ENCODE measurements at regions not wholly inside any gene's neighbourhood (a gene's known extent, or its start where the extent isn't known, plus 50 kb on each side); places are given as distances from the start of the nearest gene placed in this dataset.

GRCh38 chr2:121007490-121007853 is 271.8 kb downstream of the GLI2 start:
- Histone ChIP-seq H3K4me1 (ENCODE audit: insufficient read depth, low read length) (peaks cover 5% of the 10 kb centered on the region), H3K79me2 (ENCODE audit: insufficient read depth, low read length) (no peaks in the 10 kb centered on the region), H3K27ac (ENCODE audit: low read depth, low read length) (no peak overlapping the region), H4K20me1 (ENCODE audit: insufficient read depth, low read length) (no peaks in the 10 kb centered on the region), H3K36me3 (ENCODE audit: insufficient read depth, low read length) (no peaks in the 10 kb centered on the region), H3K4me2 (ENCODE audit: insufficient read depth, low read length) (no peak overlapping the region), H3K9me3 (ENCODE audit: low read depth, low read length) (no peaks in the 10 kb centered on the region), H2AFZ (ENCODE audit: low read length) (no peak overlapping the region), H3K4me3 (ENCODE audit: insufficient read depth, low read length) (no peak overlapping the region), H3K27me3 (ENCODE audit: insufficient read depth, low read length) (peaks cover 8% of the 10 kb centered on the region)
- DNase-seq (ENCODE audit: insufficient read length, low spot score, missing footprints), result no peak
- no peak for TF ChIP-seq CTCF (IDR thresholded peaks at IDR 0.05; ENCODE audit: extremely low read depth, low read depth, low read length)

- no peak for DNase-seq (ENCODE audit: insufficient read length, low spot score, missing footprints)
- peak; percentile 41 for TF ChIP-seq CTCF (IDR thresholded peaks at IDR 0.05; ENCODE audit: extremely low read depth, low read depth, low read length)
These were observed 273.3 kb downstream of the GLI2 start for GRCh38 chr2:121008975-121009374.

GRCh38 chr2:121010998-121011397 is 274.0 kb downstream of the TFCP2L1 start:
- peaks cover 5% of the 10 kb centered on the region for H3K4me1 ChIP-seq (ENCODE audit: insufficient read depth, low read length)

More at GRCh38 chr2:121008975-121009374, 273.3 kb downstream of the GLI2 start:
- H3K27ac ChIP-seq (ENCODE audit: low read depth, low read length), result no peak overlapping the region
- no peaks in the 10 kb centered on the region for H4K20me1 ChIP-seq (ENCODE audit: insufficient read depth, low read length)
- H3K27me3 ChIP-seq (ENCODE audit: insufficient read depth, low read length), result peaks cover 6% of the 10 kb centered on the region
- H3K9me3 ChIP-seq (ENCODE audit: low read depth, low read length), result no peaks in the 10 kb centered on the region
- no peak overlapping the region for H2AFZ ChIP-seq (ENCODE audit: low read length)
- H3K79me2 ChIP-seq (ENCODE audit: insufficient read depth, low read length), result no peaks in the 10 kb centered on the region
- no peak overlapping the region for H3K4me3 ChIP-seq (ENCODE audit: insufficient read depth, low read length)
- H3K4me2 ChIP-seq (ENCODE audit: insufficient read depth, low read length), result no peak overlapping the region
- peaks cover 5% of the 10 kb centered on the region for H3K4me1 ChIP-seq (ENCODE audit: insufficient read depth, low read length)
- H3K36me3 ChIP-seq (ENCODE audit: insufficient read depth, low read length), result no peaks in the 10 kb centered on the region

GRCh38 chr2:121014876-121015275 is 270.1 kb downstream of the TFCP2L1 start:
- Histone ChIP-seq H4K20me1 (ENCODE audit: insufficient read depth, low read length) (no peaks in the 10 kb centered on the region), H3K4me2 (ENCODE audit: insufficient read depth, low read length) (no peak overlapping the region), H2AFZ (ENCODE audit: low read length) (no peak overlapping the region), H3K79me2 (ENCODE audit: insufficient read depth, low read length) (no peaks in the 10 kb centered on the region), H3K36me3 (ENCODE audit: insufficient read depth, low read length) (no peaks in the 10 kb centered on the region), H3K27ac (ENCODE audit: low read depth, low read length) (no peak overlapping the region), H3K4me1 (ENCODE audit: insufficient read depth, low read length) (no peaks in the 10 kb centered on the region), H3K4me3 (ENCODE audit: insufficient read depth, low read length) (no peak overlapping the region), H3K9me3 (ENCODE audit: low read depth, low read length) (no peaks in the 10 kb centered on the region), H3K27me3 (ENCODE audit: insufficient read depth, low read length) (peaks cover 6% of the 10 kb centered on the region)
- DNase-seq (ENCODE audit: insufficient read length, low spot score, missing footprints), result no peak
- TF ChIP-seq CTCF (IDR thresholded peaks at IDR 0.05; ENCODE audit: extremely low read depth, low read depth, low read length), result no peak

More at GRCh38 chr2:121010998-121011397, 274.0 kb downstream of the TFCP2L1 start:
- no peak for TF ChIP-seq CTCF (IDR thresholded peaks at IDR 0.05; ENCODE audit: extremely low read depth, low read depth, low read length)
- no peak overlapping the region for H2AFZ ChIP-seq (ENCODE audit: low read length)
- no peaks in the 10 kb centered on the region for H3K9me3 ChIP-seq (ENCODE audit: low read depth, low read length)
- no peak for DNase-seq (ENCODE audit: insufficient read length, low spot score, missing footprints)
- H3K4me3 ChIP-seq (ENCODE audit: insufficient read depth, low read length), result no peak overlapping the region
- no peaks in the 10 kb centered on the region for H3K79me2 ChIP-seq (ENCODE audit: insufficient read depth, low read length)
- no peak overlapping the region for H3K4me2 ChIP-seq (ENCODE audit: insufficient read depth, low read length)
- H4K20me1 ChIP-seq (ENCODE audit: insufficient read depth, low read length), result no peaks in the 10 kb centered on the region
- no peak overlapping the region for H3K27ac ChIP-seq (ENCODE audit: low read depth, low read length)
- no peaks in the 10 kb centered on the region for H3K36me3 ChIP-seq (ENCODE audit: insufficient read depth, low read length)
- H3K27me3 ChIP-seq (ENCODE audit: insufficient read depth, low read length), result peaks cover 4% of the 10 kb centered on the region

Data from osteoblast (primary cell).